Adrenal gland (tissue), 5 donors: ENCODE measurements at regions not wholly inside any gene's neighbourhood (a gene's known extent, or its start where the extent isn't known, plus 50 kb on each side); places are given as distances from the start of the nearest gene placed in this dataset.

Experiments used
- CTCF ChIP-seq, 6 experiments: fragments of 450-650 bp in 4 of 6; fragments of 200-600 bp in 2 of 6; sonication (generic) in 1 of 6; IDR thresholded peaks; 1 replicate in 5 of 6; 2 replicates in 1 of 6; pipeline versions ENCODE4 v1.5.1 to v1.8.0; 2016 to 2021; ENCODE audit warnings: antibody characterized with exemption in 6 of 6, mild to moderate bottlenecking in 2 of 6, moderate library complexity in 1 of 6
- POLR2A ChIP-seq, 2 donors: fragments of 450-650 bp; IDR thresholded peaks; one replicate each; pipeline ENCODE4 v1.6.1; 2017; ENCODE audit warnings: antibody characterized with exemption in 2 of 2, mild to moderate bottlenecking in 2 of 2, moderate library complexity in 1 of 2
- donor health status: DM: no; HTN: no; CAD: no.

- TF ChIP-seq CTCF (IDR thresholded peaks at IDR 0.05), result no peak
- no peak for TF ChIP-seq POLR2A (IDR thresholded peaks at IDR 0.05)
Observed at GRCh38 chr3:64290161-64290560, 64.9 kb upstream of the PRICKLE2 start.
